Mesenchymal stem cell (in vitro differentiated cells and primary cell): ENCODE measurements at regions not wholly inside any gene's neighbourhood (a gene's known extent, or its start where the extent isn't known, plus 50 kb on each side); places are given as distances from the start of the nearest gene placed in this dataset.
A peak's percentile ranks its signal among the peaks of the same experiment; 100 is the strongest.

Experiments
- DNase-seq: peaks from one replicate; pipeline ENCODE4 v3.0.0-alpha.2; 2013
- H2AFZ ChIP-seq: one replicate; pipeline ENCODE4 v1.6.1; 2013; ENCODE audit warnings: low read depth, mild to moderate bottlenecking, control low read depth, inconsistent platforms, low read length, moderate library complexity
- H2AK5ac ChIP-seq: 2 replicates; pipeline ENCODE4 v1.6.1; 2013; ENCODE audit warnings: low read length, moderate library complexity, mild to moderate bottlenecking, inconsistent platforms; ENCODE audit not compliant: severe bottlenecking
- H2BK120ac ChIP-seq: one replicate; pipeline ENCODE4 v1.6.1; 2013; ENCODE audit warnings: low read depth, mild to moderate bottlenecking, inconsistent platforms, low read length, moderate library complexity
- H2BK12ac ChIP-seq, 2 experiments: one replicate each; pipeline ENCODE4 v1.6.1; 2013; ENCODE audit warnings: inconsistent platforms in 2 of 2, low read length in 2 of 2, mild to moderate bottlenecking in 2 of 2, moderate library complexity in 2 of 2, control low read depth in 1 of 2
- H2BK15ac ChIP-seq: one replicate; pipeline ENCODE4 v1.6.1; 2013; ENCODE audit warnings: mild to moderate bottlenecking, low read depth, inconsistent platforms; ENCODE audit not compliant: poor library complexity, severe bottlenecking
- H2BK5ac ChIP-seq: 2 replicates; pipeline ENCODE4 v1.6.1; 2013; ENCODE audit warnings: low read depth, mild to moderate bottlenecking, low read length, control low read depth, inconsistent platforms; ENCODE audit not compliant: poor library complexity, severe bottlenecking
- H3K14ac ChIP-seq, 2 experiments: one replicate each; pipeline ENCODE4 v1.6.1; 2013; ENCODE audit warnings: inconsistent platforms in 2 of 2, low read length in 2 of 2, control low read depth in 1 of 2, mild to moderate bottlenecking in 1 of 2, moderate library complexity in 1 of 2
- H3K18ac ChIP-seq, 2 experiments: one replicate each; pipeline ENCODE4 v1.6.1; 2013; ENCODE audit warnings: inconsistent platforms in 2 of 2, low read length in 2 of 2, control low read depth in 1 of 2, low read depth in 1 of 2, mild to moderate bottlenecking in 1 of 2
- H3K23ac ChIP-seq, 2 experiments: one replicate each; pipeline ENCODE4 v1.6.1; 2013; ENCODE audit warnings: inconsistent platforms in 2 of 2, low read length in 2 of 2, mild to moderate bottlenecking in 2 of 2, moderate library complexity in 2 of 2, control low read depth in 1 of 2
- H3K27ac ChIP-seq: 2 replicates; pipeline ENCODE4 v1.5.1; 2013; ENCODE audit warnings: mild to moderate bottlenecking, moderate library complexity, low read length, control low read depth, inconsistent platforms; ENCODE audit not compliant: poor library complexity, severe bottlenecking
- H3K27me3 ChIP-seq, 2 experiments: 2 replicates each; pipeline versions ENCODE4 v1.6.1 to v1.7.0; 2013; ENCODE audit warnings: low read length in 2 of 2, mild to moderate bottlenecking in 2 of 2, moderate library complexity in 2 of 2, control low read depth in 1 of 2, inconsistent platforms in 1 of 2; ENCODE audit not compliant: control insufficient read depth in 1 of 2, insufficient read depth in 1 of 2
- H3K36me3 ChIP-seq, 2 experiments: 2 replicates each; pipeline versions ENCODE4 v1.6.1 to v1.7.0; 2013; ENCODE audit warnings: low read length in 2 of 2, control low read depth in 1 of 2, inconsistent platforms in 1 of 2, low read depth in 1 of 2, mild to moderate bottlenecking in 1 of 2; ENCODE audit not compliant: insufficient read depth in 2 of 2, control insufficient read depth in 1 of 2
- H3K4ac ChIP-seq, 2 experiments: one replicate each; pipeline ENCODE4 v1.6.1; 2013; ENCODE audit warnings: inconsistent platforms in 2 of 2, low read length in 2 of 2, mild to moderate bottlenecking in 2 of 2, moderate library complexity in 2 of 2, control low read depth in 1 of 2, low read depth in 1 of 2
- H3K4me1 ChIP-seq: 2 replicates; pipeline ENCODE4 v1.6.1; 2013; ENCODE audit warnings: low read depth, low read length, control low read depth; ENCODE audit not compliant: control insufficient read depth, insufficient read depth
- H3K4me2 ChIP-seq: 2 replicates; pipeline ENCODE4 v1.6.1; 2013; ENCODE audit warnings: low read length, mild to moderate bottlenecking, inconsistent platforms; ENCODE audit not compliant: poor library complexity, severe bottlenecking
- H3K4me3 ChIP-seq, 2 experiments: 2 replicates each; pipeline versions ENCODE4 v1.5.1 to v1.7.0; 2013; ENCODE audit warnings: low read length in 2 of 2, mild to moderate bottlenecking in 2 of 2, control low read depth in 1 of 2, low read depth in 1 of 2; ENCODE audit not compliant: insufficient read depth in 1 of 2
- H3K79me1 ChIP-seq: replicated peaks from 2 replicates; pipeline ENCODE4 v1.6.1; 2013; ENCODE audit warnings: mild to moderate bottlenecking, control low read depth, low read length, inconsistent platforms; ENCODE audit not compliant: poor library complexity, severe bottlenecking
- H3K9ac ChIP-seq: 2 replicates; pipeline ENCODE4 v1.7.0; 2013; ENCODE audit warnings: mild to moderate bottlenecking, low read length, moderate library complexity
- H3K9me3 ChIP-seq: 2 replicates; pipeline ENCODE4 v1.7.0; 2013; ENCODE audit warnings: mild to moderate bottlenecking, low read length; ENCODE audit not compliant: control insufficient read depth
- H4K8ac ChIP-seq: one replicate; pipeline ENCODE4 v1.6.1; 2013; ENCODE audit warnings: inconsistent platforms, mild to moderate bottlenecking, low read length, moderate library complexity
- H4K91ac ChIP-seq: one replicate; pipeline ENCODE4 v1.6.1; 2013; ENCODE audit warnings: mild to moderate bottlenecking, low read length, inconsistent platforms
- WGBS: methylation state at CpG from one replicate; pipeline ENCODE4 v1.1.7; 2013; ENCODE audit warnings: mixed read lengths; 5-methylcytosine and 5-hydroxymethylcytosine counted together

DNA sequence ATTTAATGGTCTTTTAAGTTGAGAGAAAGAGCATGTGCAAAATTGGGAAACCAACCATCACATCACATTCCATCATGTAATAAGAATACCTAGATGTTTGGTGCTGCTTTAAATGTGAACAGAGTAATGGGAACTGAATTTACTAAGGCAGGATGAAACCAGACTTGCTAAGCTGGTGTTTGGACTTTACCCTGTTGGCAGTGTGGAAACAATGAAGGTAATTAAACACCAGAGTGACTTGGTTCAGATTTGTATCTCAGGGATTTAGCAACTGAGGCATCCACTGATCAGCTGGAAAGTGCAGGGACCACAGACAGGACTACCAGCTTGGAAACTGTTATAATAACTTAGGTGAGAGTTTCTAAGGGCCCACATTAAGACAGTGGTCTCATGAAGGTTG, 263.4 kb downstream of the OLFM3 start:
- no peak for DNase-seq
- H3K27ac ChIP-seq = no peak overlapping the region
- H2BK15ac ChIP-seq = no peak overlapping the region
- no peak overlapping the region for H4K91ac ChIP-seq
- H2AFZ ChIP-seq = no peak overlapping the region
- H3K9ac ChIP-seq = no peak overlapping the region
- no peak overlapping the region for H3K4ac ChIP-seq
- no peak overlapping the region for H3K14ac ChIP-seq
- no peak overlapping the region for H3K4me3 ChIP-seq
- H3K4me1 ChIP-seq = no peaks in the 10 kb centered on the region
- no peaks in the 10 kb centered on the region for H3K27me3 ChIP-seq
- H2BK120ac ChIP-seq = no peak overlapping the region
- no peaks in the 10 kb centered on the region for H3K9me3 ChIP-seq
- H2BK5ac ChIP-seq = no peak overlapping the region
- H3K4me2 ChIP-seq = no peak overlapping the region
- no peak overlapping the region for H4K8ac ChIP-seq
- H2BK12ac ChIP-seq = no peak overlapping the region
- H3K79me1 ChIP-seq = no peaks in the 10 kb centered on the region
- no peak overlapping the region for H2AK5ac ChIP-seq
- no peak overlapping the region for H3K23ac ChIP-seq
- H3K36me3 ChIP-seq = no peaks in the 10 kb centered on the region
- H3K18ac ChIP-seq = no peak overlapping the region

DNA sequence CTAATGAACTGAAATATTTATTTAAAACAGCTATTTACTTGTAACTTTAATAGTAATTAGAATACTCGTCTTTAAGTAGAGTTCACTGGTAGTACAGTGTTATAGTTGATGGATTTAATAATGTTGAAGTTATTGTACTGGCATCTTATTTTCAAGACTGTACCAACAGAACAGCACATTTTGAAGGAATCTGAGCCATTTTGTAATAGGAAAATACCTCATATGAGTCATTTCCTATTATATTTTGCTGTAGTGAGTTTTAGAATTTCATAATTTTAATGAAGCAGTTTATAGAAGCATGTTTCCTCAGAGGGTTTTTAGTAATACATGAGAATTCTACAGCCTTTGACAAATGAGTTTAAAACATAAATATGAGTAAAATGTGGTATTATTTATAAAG, 258.3 kb downstream of the OLFM3 start:
- H3K9me3 ChIP-seq = no peaks in the 10 kb centered on the region
- H2BK12ac ChIP-seq = no peak overlapping the region
- no peak overlapping the region for H3K4me3 ChIP-seq
- no peak overlapping the region for H3K27ac ChIP-seq
- no peaks in the 10 kb centered on the region for H3K79me1 ChIP-seq
- no peaks in the 10 kb centered on the region for H3K27me3 ChIP-seq
- H3K18ac ChIP-seq = no peak overlapping the region
- H2BK5ac ChIP-seq = no peak overlapping the region
- H2BK120ac ChIP-seq = no peak overlapping the region
- no peak overlapping the region for H4K8ac ChIP-seq
- no peak overlapping the region for H2AK5ac ChIP-seq
- no peak overlapping the region for H3K4me2 ChIP-seq
- H3K14ac ChIP-seq = no peak overlapping the region
- H3K9ac ChIP-seq = no peak overlapping the region
- H2BK15ac ChIP-seq = no peak overlapping the region
- H3K36me3 ChIP-seq = no peaks in the 10 kb centered on the region
- peak; percentile 15 for DNase-seq
- no peak overlapping the region for H4K91ac ChIP-seq
- no peak overlapping the region for H2AFZ ChIP-seq
- no peaks in the 10 kb centered on the region for H3K4me1 ChIP-seq
- no peak overlapping the region for H3K23ac ChIP-seq
- H3K4ac ChIP-seq = no peak overlapping the region
- WGBS = no CpG with 5 or more reads among the region's 1 CpG

DNA sequence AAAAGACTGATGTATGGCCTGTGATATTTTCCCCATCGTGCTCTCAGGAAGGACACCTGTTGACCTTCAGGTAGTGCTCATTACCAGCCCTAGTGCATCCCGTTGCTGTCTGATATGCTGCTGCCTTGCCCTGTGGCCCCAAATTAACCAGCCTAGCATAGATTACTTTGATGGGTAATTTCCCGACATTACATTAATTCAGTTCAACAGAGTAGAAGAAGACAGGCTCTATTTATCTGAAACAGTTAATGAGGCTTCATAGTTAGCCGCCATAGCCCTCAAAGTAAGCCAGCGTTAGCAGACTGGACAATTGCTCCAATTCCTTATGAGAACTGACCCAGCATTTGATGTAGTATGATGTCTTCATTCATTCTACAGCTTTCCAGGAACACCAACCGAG, 257.6 kb downstream of the OLFM3 start:
- no peak overlapping the region for H3K9ac ChIP-seq
- no peak overlapping the region for H3K23ac ChIP-seq
- H2BK120ac ChIP-seq = no peak overlapping the region
- no peak overlapping the region for H3K18ac ChIP-seq
- no peak overlapping the region for H3K4ac ChIP-seq
- H2BK5ac ChIP-seq = no peak overlapping the region
- no peak overlapping the region for H3K4me3 ChIP-seq
- no peak overlapping the region for H2AK5ac ChIP-seq
- H3K14ac ChIP-seq = no peak overlapping the region
- H4K91ac ChIP-seq = no peak overlapping the region
- WGBS = 92% methylated on average over 5 of the region's 6 CpGs
- no peaks in the 10 kb centered on the region for H3K36me3 ChIP-seq
- H3K27me3 ChIP-seq = no peaks in the 10 kb centered on the region
- H2BK12ac ChIP-seq = no peak overlapping the region
- H3K79me1 ChIP-seq = no peaks in the 10 kb centered on the region
- no peak overlapping the region for H2AFZ ChIP-seq
- H4K8ac ChIP-seq = no peak overlapping the region
- no peak overlapping the region for H3K4me2 ChIP-seq
- H2BK15ac ChIP-seq = no peak overlapping the region
- H3K4me1 ChIP-seq = no peaks in the 10 kb centered on the region
- DNase-seq = no peak
- H3K9me3 ChIP-seq = no peaks in the 10 kb centered on the region
- H3K27ac ChIP-seq = no peak overlapping the region

DNA sequence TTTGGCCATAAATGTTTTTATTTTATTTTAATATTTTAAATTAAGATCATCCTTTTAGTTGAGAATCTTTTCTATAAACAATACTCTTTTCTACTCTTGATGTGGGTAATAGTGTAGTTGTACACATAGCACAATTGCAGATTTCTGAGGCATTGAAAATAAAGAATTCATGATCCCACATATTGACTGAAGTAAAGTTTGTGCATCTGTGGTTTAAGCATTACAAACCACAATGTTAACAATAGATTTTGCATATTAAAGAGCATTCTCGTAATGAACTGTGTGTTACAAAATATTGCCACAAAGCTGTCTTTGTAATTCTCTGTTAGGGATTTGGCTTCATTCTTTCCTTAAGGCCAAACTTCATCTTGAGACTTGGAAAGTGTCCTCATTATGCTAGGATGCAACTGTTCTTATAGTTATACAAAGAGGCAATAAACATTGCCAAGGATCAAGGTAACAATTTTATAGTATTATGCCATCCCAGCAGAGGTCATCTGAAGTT, 256.8 kb downstream of the OLFM3 start:
- no peak overlapping the region for H3K18ac ChIP-seq
- DNase-seq = no peak
- WGBS = 80% methylated on average over 1 of the region's 1 CpG
- H3K4ac ChIP-seq = no peak overlapping the region
- no peak overlapping the region for H2BK12ac ChIP-seq
- no peak overlapping the region for H2AFZ ChIP-seq
- H2BK15ac ChIP-seq = no peak overlapping the region
- H3K4me2 ChIP-seq = no peak overlapping the region
- no peak overlapping the region for H3K9ac ChIP-seq
- H3K4me3 ChIP-seq = no peak overlapping the region
- no peaks in the 10 kb centered on the region for H3K79me1 ChIP-seq
- H3K23ac ChIP-seq = no peak overlapping the region
- no peak overlapping the region for H3K14ac ChIP-seq
- no peak overlapping the region for H2BK5ac ChIP-seq
- no peak overlapping the region for H2BK120ac ChIP-seq
- H3K27me3 ChIP-seq = no peaks in the 10 kb centered on the region
- H2AK5ac ChIP-seq = no peak overlapping the region
- H3K4me1 ChIP-seq = no peaks in the 10 kb centered on the region
- H3K36me3 ChIP-seq = no peaks in the 10 kb centered on the region
- no peak overlapping the region for H4K91ac ChIP-seq
- H3K27ac ChIP-seq = no peak overlapping the region
- no peak overlapping the region for H4K8ac ChIP-seq
- H3K9me3 ChIP-seq = no peaks in the 10 kb centered on the region
